ENCODE measurements at regions not wholly inside any gene's neighbourhood (a gene's known extent, or its start where the extent isn't known, plus 50 kb on each side); places are given as distances from the start of the nearest gene placed in this dataset.

DNA sequence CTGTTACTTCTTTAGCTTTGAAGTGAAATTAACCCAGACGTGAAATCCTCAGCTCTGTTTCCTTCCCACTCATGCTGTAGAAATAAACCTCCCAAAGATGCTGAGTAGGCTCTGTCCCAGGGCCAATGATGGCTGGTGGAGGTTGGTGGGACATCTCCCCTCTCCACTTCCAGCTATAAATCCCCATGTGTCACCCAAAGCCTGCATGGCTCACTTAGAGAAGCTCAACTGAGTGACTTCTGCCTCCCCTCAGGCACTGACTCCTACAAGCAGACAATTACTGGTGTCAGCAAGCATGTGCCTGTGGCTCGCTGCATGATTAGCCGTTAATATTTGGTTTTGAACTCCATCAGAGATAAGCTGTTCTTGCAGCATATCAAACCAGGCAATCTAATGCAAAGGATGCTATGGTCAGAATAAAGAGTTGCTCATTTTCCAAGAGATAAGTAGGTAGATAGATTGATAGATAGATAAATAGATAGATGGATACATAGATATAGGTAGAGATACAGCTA is 569.5 kb upstream of the WWC1 start:
- DNase-seq (ENCODE audit: low read depth in 1 of 2, low spot score in 1 of 2) = no peak

DNA sequence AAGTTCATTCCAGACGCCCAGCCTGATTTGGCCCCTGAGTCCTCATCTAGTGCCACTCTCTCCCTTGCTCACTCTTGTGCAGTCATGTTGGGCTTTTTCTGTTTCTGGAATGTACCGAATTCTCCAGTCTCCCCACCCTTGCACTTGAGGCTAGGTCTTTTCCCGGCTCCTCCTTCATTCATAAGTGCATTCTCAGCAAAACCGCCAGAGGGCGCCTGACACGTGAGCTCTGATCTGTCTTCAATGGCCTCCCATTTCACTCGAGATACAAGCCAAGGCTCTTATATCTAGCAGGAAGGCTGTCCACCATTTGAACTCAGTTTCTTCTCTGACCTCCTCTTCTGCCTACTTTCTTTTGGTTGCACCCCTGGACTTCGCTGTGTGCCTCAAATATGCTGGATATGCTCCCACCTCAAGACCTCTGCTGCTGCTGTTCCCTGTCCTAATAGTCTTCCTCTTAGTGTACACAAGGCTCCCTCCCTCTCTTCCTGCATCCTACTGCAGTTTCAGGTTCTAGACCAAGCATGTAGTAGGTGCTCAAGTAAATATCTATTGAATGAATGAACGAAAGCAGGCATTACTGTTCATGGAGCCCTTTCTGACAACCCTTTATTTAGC is 568.1 kb upstream of the WWC1 start:
- DNase-seq (ENCODE audit: low read depth in 1 of 2, low spot score in 1 of 2) = peak; percentile 23 to 39

DNA sequence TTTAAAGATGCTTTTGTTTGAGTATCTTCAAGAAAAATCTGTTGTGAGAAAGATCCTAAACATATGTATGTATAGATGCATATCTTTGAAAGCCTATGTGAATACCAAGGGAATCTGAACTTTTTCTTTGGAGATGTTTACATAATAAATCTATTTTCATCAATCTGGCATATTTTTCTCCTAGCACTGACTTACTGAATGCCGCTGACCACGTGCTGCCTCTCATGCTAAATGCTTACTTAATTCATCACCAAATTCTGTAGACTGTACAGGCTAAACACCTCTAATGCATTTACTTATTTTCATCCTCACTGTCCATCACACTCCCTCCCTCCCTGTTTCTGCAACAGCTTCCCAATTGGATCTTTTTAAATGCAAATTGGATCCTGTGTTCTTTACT is 566.2 kb upstream of the WWC1 start:
- DNase-seq (ENCODE audit: low read depth in 1 of 2, low spot score in 1 of 2) = no peak

GRCh38 chr5:167725741-167726140 is 565.7 kb upstream of the WWC1 start:
- DNase-seq (ENCODE audit: low read depth in 1 of 2, low spot score in 1 of 2) = no peak

DNA sequence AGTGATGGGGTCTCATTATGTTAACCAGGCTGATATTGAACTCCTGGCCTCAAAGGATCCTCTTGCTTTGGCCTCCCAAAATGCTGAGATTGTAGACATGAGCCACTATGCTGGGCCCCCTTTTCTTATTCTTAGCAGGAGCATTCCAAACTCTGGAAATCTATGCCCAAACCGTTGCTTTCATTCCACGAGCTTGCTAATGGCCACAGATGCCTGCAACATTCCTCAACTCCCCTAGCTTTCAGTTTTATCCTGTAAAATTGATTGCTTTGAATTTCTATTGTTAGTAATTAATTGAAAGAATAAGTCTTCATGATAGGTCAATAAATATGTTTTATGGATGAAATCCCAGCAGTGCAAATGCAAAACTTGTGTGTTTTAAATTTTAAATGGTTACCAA is 564.8 kb upstream of the WWC1 start:
- no peak for DNase-seq (ENCODE audit: low read depth in 1 of 2, low spot score in 1 of 2)

DNA sequence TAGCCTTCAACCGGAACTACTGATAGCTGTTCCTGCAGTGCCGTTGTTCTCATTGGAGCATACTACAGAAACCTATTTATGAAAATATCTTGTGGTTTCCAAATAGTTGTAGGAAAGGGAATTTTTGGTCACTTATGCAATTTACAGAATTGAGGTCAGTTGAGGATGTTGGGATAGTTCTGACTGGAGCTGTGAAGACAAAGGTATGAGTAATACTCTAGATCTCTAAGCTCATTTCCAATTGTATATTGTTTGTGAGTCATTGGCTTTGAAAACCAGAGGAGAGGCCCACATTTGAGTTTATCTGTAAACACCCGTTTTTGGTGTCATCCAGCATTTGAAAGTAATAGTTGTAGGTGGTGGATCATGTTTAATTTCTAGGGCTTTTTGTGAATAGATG is 561.3 kb upstream of the WWC1 start:
- DNase-seq (ENCODE audit: low read depth in 1 of 2, low spot score in 1 of 2) = no peak

- DNase-seq (ENCODE audit: low read depth in 1 of 2, low spot score in 1 of 2) = no peak
These were observed 560.8 kb upstream of the WWC1 start for GRCh38 chr5:167730656-167731055.

DNA sequence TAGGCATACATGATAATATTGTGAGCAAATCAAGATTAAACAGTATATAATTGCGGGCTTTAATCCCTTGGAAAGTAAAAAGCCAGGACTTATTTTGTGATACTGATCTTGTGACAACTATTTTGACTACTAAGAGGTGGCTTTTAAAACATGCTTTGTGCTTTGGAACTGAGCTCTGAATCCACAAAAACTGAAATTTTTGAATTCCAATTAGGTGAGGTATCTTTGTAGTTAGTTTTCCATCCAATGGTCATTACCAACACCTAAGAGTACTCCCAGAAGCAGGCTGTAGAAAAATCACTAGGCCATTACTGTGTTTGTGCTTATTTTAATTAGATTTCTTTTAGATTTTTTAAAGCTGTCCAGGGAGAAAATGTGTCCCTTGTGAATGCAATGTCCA is 559.5 kb upstream of the WWC1 start:
- no peak for DNase-seq (ENCODE audit: low read depth in 1 of 2, low spot score in 1 of 2)

- DNase-seq (ENCODE audit: low read depth in 1 of 2, low spot score in 1 of 2) = no peak
These were observed 558.9 kb upstream of the WWC1 start for GRCh38 chr5:167732499-167732898.

DNA sequence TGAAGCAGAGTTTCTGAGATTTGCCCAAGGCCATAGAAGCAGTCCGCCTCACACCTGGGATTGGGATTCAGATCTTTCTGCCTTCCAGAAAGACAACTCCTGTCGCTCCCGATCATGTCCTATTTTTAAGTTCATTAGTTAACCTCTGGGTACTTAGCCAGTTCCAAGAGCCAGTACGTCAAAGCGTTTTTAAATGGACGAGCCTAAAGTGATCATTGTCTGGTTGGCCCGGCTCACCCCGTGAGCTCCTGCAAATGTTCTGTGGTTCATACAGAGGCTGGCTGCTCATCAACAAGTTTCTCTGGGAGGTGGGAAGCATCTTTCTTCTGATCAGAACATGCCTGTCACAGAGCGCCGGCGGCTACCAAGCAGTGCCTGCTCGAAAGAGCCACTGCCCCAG is 554.5 kb upstream of the WWC1 start:
- no peak for DNase-seq (ENCODE audit: low read depth in 1 of 2, low spot score in 1 of 2)

GRCh38 chr5:167743695-167744464 is 547.6 kb upstream of the WWC1 start:
- no peak for DNase-seq (ENCODE audit: low read depth in 1 of 2, low spot score in 1 of 2)

GRCh38 chr5:167745868-167746267 is 545.6 kb upstream of the WWC1 start:
- no peak for DNase-seq (ENCODE audit: low read depth in 1 of 2, low spot score in 1 of 2)

DNA sequence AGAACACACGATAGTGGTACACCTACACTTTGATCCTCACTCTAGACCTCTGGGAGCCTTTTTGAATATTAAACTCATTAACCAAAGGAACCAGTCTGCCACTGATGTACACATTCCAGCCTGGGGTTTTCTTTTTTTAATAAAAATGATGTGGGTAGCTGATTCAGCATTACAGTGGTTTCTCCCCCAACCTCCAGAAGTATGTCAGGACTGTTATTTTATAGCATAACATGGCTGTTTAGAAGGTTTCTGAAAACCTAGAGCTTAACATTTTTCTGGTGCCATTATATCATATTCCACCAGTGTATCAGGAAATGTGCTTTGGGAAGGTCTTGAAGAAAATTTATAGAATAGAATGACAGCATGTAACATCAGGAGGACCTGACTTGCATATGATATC is 540.9 kb upstream of the WWC1 start:
- no peak for DNase-seq (ENCODE audit: low read depth in 1 of 2, low spot score in 1 of 2)

DNA sequence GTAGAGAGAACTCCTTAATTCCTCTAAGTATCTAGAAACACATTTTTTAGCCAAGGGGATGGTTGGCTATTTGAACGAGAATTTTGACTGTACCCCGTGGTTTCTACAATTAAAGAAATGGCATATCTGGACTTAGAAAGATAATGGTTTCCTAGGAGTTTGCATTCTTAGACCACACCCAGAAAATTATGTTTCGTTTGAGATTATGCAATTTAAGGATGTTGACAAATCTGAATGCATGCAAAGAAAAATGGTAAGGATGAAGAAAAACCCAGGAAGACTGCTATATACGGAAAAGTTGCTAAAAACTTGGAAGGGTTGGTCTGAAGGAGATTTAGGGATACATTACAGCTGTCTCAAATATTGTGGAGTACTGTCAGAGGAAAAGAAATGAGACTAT is 538.5 kb upstream of the WWC1 start:
- no peak for DNase-seq (ENCODE audit: low read depth in 1 of 2, low spot score in 1 of 2)

- DNase-seq (ENCODE audit: low read depth in 1 of 2, low spot score in 1 of 2) = no peak
These were observed 537.5 kb upstream of the WWC1 start for GRCh38 chr5:167753725-167754490.

GRCh38 chr5:167754501-167755021 is 536.9 kb upstream of the WWC1 start:
- no peak for DNase-seq (ENCODE audit: low read depth in 1 of 2, low spot score in 1 of 2)

DNA sequence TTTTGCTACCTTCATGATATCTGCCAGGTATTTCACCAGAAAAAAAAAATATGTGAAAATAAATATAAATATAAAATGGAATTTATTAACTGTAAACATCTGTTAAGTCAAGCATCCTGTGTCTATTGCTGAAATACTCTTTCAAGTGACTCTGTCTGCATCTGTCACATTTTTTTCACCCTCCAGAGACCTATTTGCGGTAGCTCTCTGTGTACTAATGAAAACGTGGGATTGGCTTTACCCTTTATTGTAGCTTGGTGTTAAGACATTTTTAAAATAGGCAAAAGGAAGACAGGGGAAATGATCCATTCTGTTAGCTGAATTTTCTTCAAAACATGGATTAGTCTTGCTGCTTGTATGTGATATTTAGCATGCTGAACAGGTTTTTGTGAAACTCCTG is 536.0 kb upstream of the WWC1 start:
- DNase-seq (ENCODE audit: low read depth in 1 of 2, low spot score in 1 of 2) = no peak

- no peak for DNase-seq (ENCODE audit: low read depth in 1 of 2, low spot score in 1 of 2)
These were observed 532.2 kb upstream of the WWC1 start for GRCh38 chr5:167759057-167759821.

DNA sequence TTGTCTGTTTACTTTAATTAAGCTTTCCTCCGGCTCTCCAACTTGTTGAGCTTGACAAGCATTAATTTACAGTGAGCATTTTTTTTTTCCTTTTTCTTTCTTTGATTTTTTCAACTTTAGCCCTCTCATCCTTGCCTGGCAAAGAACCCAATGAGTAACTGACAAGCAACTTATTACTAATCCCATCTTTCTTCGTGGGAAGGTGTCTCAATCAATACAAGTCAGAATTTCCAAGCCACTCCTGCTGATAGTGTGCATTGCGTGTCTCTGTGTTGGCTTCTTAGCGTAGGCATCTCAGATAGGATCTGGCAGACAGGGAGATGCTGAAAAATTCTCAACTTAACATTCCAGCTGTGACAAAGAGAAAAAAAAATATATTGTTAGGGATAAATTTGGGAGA is 527.7 kb upstream of the WWC1 start:
- no peak for DNase-seq (ENCODE audit: low read depth in 1 of 2, low spot score in 1 of 2)

DNA sequence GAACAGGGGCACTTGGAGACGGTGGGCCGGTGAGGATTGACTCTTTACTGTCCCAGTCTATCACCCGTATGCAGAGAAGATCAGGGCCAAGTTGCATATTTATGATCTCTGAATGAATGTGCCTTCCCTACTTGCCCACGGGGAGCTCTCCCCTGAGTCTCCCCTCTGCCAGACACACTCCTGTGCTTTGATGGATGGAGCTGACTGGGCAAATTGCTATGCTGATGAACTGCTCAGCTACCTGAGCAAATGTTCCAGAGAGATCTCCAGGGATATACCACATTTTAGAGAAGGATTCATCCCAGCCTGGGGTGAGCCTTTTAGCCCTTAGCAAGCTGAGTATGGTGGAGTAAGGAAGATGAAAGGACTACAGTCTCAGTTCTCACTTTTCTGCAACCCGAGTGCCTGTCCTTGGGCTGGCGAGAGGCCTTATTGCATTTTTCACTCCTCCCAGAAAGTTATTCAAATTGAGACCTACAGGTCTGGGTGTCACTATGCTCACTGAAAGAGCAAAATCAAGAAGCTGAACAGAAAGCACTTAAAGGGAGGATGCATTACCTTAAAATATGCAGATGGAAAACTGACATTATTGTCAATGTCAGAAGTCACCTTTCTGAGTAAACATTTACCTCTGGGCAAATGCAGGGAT is 526.7 kb upstream of the WWC1 start:
- DNase-seq (ENCODE audit: low read depth in 1 of 2, low spot score in 1 of 2) = no peak

DNA sequence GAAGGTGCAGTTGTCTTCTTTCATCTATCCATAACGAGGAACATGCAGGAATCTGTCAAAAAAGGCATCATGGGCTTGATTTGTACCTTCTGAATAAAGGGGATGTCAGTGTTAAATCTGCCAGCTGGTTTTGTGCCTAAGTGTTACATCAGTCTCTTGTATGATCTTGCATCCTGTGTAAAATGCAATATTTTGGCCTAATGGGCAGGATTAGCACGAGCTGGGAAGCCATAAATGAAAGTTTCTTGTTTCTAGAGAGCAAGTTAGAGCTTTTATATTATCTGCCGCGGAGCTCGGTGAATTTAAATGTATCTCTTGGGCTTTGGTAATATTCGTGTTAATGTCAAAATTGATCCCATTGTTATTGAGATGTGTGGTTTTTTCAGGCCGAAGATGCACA is 526.1 kb upstream of the WWC1 start:
- no peak for DNase-seq (ENCODE audit: low read depth in 1 of 2, low spot score in 1 of 2)
